GM23338 (cell line): ENCODE measurements at regions not wholly inside any gene's neighbourhood (a gene's known extent, or its start where the extent isn't known, plus 50 kb on each side); places are given as distances from the start of the nearest gene placed in this dataset.
A peak's percentile ranks its signal among the peaks of the same experiment; 100 is the strongest.

Experiments used
- ATAC-seq: fragments of 200-7000 bp; cut with Tn5 transposase; 3 replicates; pipeline ENCODE4 v1.9.1; 2020
- DNase-seq: peaks from one replicate; pipeline ENCODE4 v3.0.0-alpha.2; 2015; ENCODE audit warnings: low spot score
- H2AFZ ChIP-seq: fragments of 200-600 bp; sonication (generic); 2 replicates; pipeline ENCODE4 v1.8.0; 2016; ENCODE audit warnings: antibody characterized with exemption, mild to moderate bottlenecking, moderate library complexity
- H3F3A ChIP-seq: fragments of 200-600 bp; sonication (generic); replicated peaks from 2 replicates; pipeline ENCODE4 v1.8.0; 2017; ENCODE audit warnings: antibody characterized with exemption, mixed run types, low read depth
- H3K27ac ChIP-seq: fragments of 200-600 bp; sonication (generic); 2 replicates; pipeline ENCODE4 v1.6.1; 2016; ENCODE audit warnings: low read depth
- H3K27me3 ChIP-seq: fragments of 200-600 bp; sonication (generic); 2 replicates; pipeline ENCODE4 v1.8.0; 2016; ENCODE audit warnings: mild to moderate bottlenecking, mixed run types, moderate library complexity; ENCODE audit not compliant: insufficient read depth
- H3K36me3 ChIP-seq: fragments of 200-600 bp; sonication (generic); 2 replicates; pipeline ENCODE4 v1.8.0; 2016; ENCODE audit warnings: mild to moderate bottlenecking; ENCODE audit not compliant: insufficient read depth
- H3K4me1 ChIP-seq: fragments of 200-600 bp; sonication (generic); 2 replicates; pipeline ENCODE4 v1.8.0; 2016; ENCODE audit warnings: mild to moderate bottlenecking, moderate library complexity; ENCODE audit not compliant: insufficient read depth
- H3K4me2 ChIP-seq: fragments of 200-600 bp; sonication (generic); 2 replicates; pipeline ENCODE4 v1.7.1; 2017; ENCODE audit warnings: mixed run types
- H3K4me3 ChIP-seq: fragments of 200-600 bp; sonication (generic); 2 replicates; pipeline ENCODE4 v1.6.1; 2016; ENCODE audit warnings: mixed run types
- H3K79me2 ChIP-seq: fragments of 200-600 bp; sonication (generic); replicated peaks from 2 replicates; pipeline ENCODE4 v1.8.0; 2017; ENCODE audit warnings: mild to moderate bottlenecking; ENCODE audit not compliant: insufficient read depth
- H3K9me2 ChIP-seq: fragments of 200-600 bp; sonication (generic); 2 replicates; pipeline ENCODE4 v1.8.0; 2017; ENCODE audit not compliant: insufficient read depth
- H4K20me1 ChIP-seq: fragments of 200-600 bp; sonication (generic); replicated peaks from 2 replicates; pipeline ENCODE4 v1.8.0; 2017; ENCODE audit warnings: mild to moderate bottlenecking; ENCODE audit not compliant: insufficient read depth
- H3K27ac Mint-ChIP-seq: 2 replicates; pipeline ENCODE4 v1.8.0; 2020; ENCODE audit warnings: inconsistent platforms, mild to moderate bottlenecking, moderate library complexity, mixed read lengths
- H3K27me3 Mint-ChIP-seq: 3 replicates; pipeline ENCODE4 v1.8.0; 2022; ENCODE audit warnings: low read depth, mild to moderate bottlenecking, moderate library complexity, mixed read lengths, inconsistent platforms; ENCODE audit not compliant: insufficient read depth, poor library complexity
- H3K36me3 Mint-ChIP-seq: 3 replicates; pipeline ENCODE4 v1.8.0; 2021; ENCODE audit warnings: low read depth, mild to moderate bottlenecking, inconsistent platforms, moderate library complexity, mixed read lengths
- H3K4me1 Mint-ChIP-seq: 3 replicates; pipeline ENCODE4 v1.8.0; 2020; ENCODE audit warnings: mild to moderate bottlenecking, inconsistent platforms, mixed read lengths
- H3K4me3 Mint-ChIP-seq: 3 replicates; pipeline ENCODE4 v1.8.0; 2021; ENCODE audit warnings: moderate library complexity, mild to moderate bottlenecking, inconsistent platforms, mixed read lengths
- H3K9me3 Mint-ChIP-seq: 3 replicates; pipeline ENCODE4 v1.8.0; 2020; ENCODE audit warnings: moderate library complexity, mild to moderate bottlenecking, inconsistent platforms, mixed read lengths
- CREB1 ChIP-seq: fragments of 250-450 bp; sonication (Bioruptor Pico); IDR thresholded peaks from 2 replicates; pipeline ENCODE4 v1.5.0; 2020; ENCODE audit warnings: low read depth, mild to moderate bottlenecking, moderate library complexity
- ETS1 ChIP-seq: IDR thresholded peaks from 2 replicates; pipeline ENCODE4 v1.6.1; 2016; ENCODE audit warnings: antibody characterized with exemption
- EZH2 ChIP-seq: fragments of 200-600 bp; sonication (generic); IDR thresholded peaks from one replicate; pipeline ENCODE4 v1.8.0; 2017; ENCODE audit warnings: antibody characterized with exemption, mild to moderate bottlenecking, low read depth; ENCODE audit not compliant: unreplicated experiment
- EZH2phosphoT487 ChIP-seq: fragments of 200-600 bp; sonication (generic); IDR thresholded peaks from one replicate; pipeline ENCODE4 v1.8.1; 2018; ENCODE audit warnings: antibody characterized with exemption; ENCODE audit not compliant: unreplicated experiment
- JUNB ChIP-seq: IDR thresholded peaks from one replicate; pipeline ENCODE4 v1.6.1; 2016; ENCODE audit warnings: antibody characterized with exemption; ENCODE audit not compliant: unreplicated experiment
- NANOG ChIP-seq: IDR thresholded peaks from 2 replicates; pipeline ENCODE4 v1.6.1; 2016; ENCODE audit warnings: antibody characterized with exemption, borderline replicate concordance
- STAT1 ChIP-seq: IDR thresholded peaks from one replicate; pipeline ENCODE4 v1.6.1; 2016; ENCODE audit warnings: antibody characterized with exemption; ENCODE audit not compliant: unreplicated experiment
- ZNF114 ChIP-seq: fragments of 250-450 bp; sonication (Bioruptor Pico); IDR thresholded peaks from 2 replicates; pipeline ENCODE4 v1.5.0; 2020; ENCODE audit warnings: mild to moderate bottlenecking, moderate library complexity
- ZNF331 ChIP-seq: fragments of 250-450 bp; sonication (Bioruptor Pico); IDR thresholded peaks from 2 replicates; pipeline ENCODE4 v1.5.0; 2020; ENCODE audit warnings: low read depth, mild to moderate bottlenecking, moderate library complexity
- TF ChIP-seq, protein P1 (sequence below): IDR thresholded peaks from one replicate; pipeline ENCODE4 v1.6.1; 2018; ENCODE audit warnings: antibody characterized with exemption; ENCODE audit not compliant: unreplicated experiment
- TF ChIP-seq, protein P2 (sequence below), 2 experiments: fragments of 200-600 bp in 1 of 2; sonication (generic) in 1 of 2; conservative IDR thresholded peaks; 2 replicates each; pipeline versions ENCODE4 v1.5.1 to v1.6.1; 2016 to 2017; ENCODE audit warnings: antibody characterized with exemption in 2 of 2, low read depth in 2 of 2, mild to moderate bottlenecking in 2 of 2, moderate library complexity in 1 of 2

- Mint-ChIP-seq H3K4me3 (peak overlapping the region; percentile 70), H3K36me3 (no peaks in the 10 kb centered on the region; the same call in 2 of the 3 replicates), H3K27me3 (peaks cover 72% of the 10 kb centered on the region), H3K27ac (no peak overlapping the region), H3K4me1 (peaks cover 35% of the 10 kb centered on the region), H3K9me3 (no peaks in the 10 kb centered on the region; the same call in 1 of the 3 replicates)
- ATAC-seq (no peak), DNase-seq (peak; percentile 44)
- no peaks in the 10 kb centered on the region for H3K79me2 ChIP-seq
- H3K4me1 ChIP-seq: peaks cover 40% of the 10 kb centered on the region
- no peaks in the 10 kb centered on the region for H3K36me3 ChIP-seq
- H3K4me2 ChIP-seq: peak overlapping the region; percentile 93
- H2AFZ ChIP-seq: no peak overlapping the region
- no peaks in the 10 kb centered on the region for H3K9me2 ChIP-seq
- H4K20me1 ChIP-seq: 0 out of 2 replicates have a peak, but pooled peaks cover 3% of the 10 kb centered on the region
- no peak overlapping the region for H3K27ac ChIP-seq
- H3F3A ChIP-seq: 0 out of 2 replicates have a peak, but pooled peaks cover 3% of the 10 kb centered on the region
- H3K4me3 ChIP-seq: peak overlapping the region; percentile 68
- TF ChIP-seq EZH2 (peak; percentile 77), STAT1 (no peak)
- H3K27me3 ChIP-seq: peaks cover 89% of the 10 kb centered on the region
Measured at GRCh38 chr19:30224689-30225606, 147.2 kb upstream of the ZNF536 start.

DNA sequence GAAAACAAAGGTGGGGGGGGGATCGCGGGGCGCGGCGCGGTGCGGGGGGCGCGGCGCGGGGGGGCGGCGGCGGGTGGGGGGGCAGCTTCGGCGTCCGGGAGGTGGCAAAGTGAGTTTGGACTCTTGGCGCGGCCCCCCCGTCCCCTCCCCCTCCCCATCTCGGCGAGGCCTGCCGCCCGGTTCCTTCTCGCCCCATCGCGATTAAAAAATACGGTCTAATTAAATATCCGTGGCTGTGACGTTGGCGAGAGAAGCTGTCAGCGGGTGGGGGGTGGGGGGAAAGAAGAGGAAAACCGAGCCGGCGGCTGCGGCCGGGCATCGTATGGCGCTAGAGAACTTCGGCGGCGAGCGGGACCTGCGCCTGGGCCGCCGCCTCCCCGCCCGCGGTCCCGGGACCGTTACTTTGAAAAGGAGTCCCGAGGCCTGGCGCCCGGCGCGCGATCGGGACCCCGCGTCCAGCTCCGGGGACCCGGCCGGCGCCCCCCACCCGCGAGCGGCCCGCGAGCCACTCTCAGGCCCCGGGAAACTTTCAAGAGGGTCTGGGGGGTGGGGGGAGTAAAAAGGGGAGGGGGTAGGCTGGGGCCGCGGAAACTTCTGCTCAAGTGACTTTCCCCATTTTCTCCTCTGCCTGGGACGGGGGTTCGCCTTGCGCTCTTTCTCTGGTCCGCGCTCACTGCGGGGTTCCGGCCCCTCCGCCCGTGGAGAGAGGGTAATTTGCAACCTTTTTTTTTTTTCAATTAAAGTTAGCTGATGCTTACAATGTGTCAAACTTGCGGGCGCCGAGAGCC, 146.3 kb upstream of the ZNF536 start:
- peaks cover 43% of the 10 kb centered on the region for H3K4me1 Mint-ChIP-seq
- peak overlapping the region; percentile 93 for H3K4me2 ChIP-seq
- no peak overlapping the region for H3K27ac ChIP-seq
- H3K27me3 Mint-ChIP-seq: peaks cover 81% of the 10 kb centered on the region
- H3K9me2 ChIP-seq: no peaks in the 10 kb centered on the region
- no peaks in the 10 kb centered on the region; the same call in 2 of the 3 replicates for H3K36me3 Mint-ChIP-seq
- peak overlapping the region; percentile 73 for H3K4me3 ChIP-seq
- peaks cover 46% of the 10 kb centered on the region for H3K4me1 ChIP-seq
- H3K9me3 Mint-ChIP-seq: no peaks in the 10 kb centered on the region; the same call in 1 of the 3 replicates
- H3K36me3 ChIP-seq: no peaks in the 10 kb centered on the region
- H3K27me3 ChIP-seq: peaks cover 95% of the 10 kb centered on the region
- ATAC-seq: no peak
- no peak overlapping the region for H3K27ac Mint-ChIP-seq
- H3F3A ChIP-seq: 0 out of 2 replicates have a peak, but pooled peaks cover 3% of the 10 kb centered on the region
- H4K20me1 ChIP-seq: 0 out of 2 replicates have a peak, but pooled peaks cover 3% of the 10 kb centered on the region
- H3K79me2 ChIP-seq: no peaks in the 10 kb centered on the region
- peak; percentile 52 for DNase-seq
- H3K4me3 Mint-ChIP-seq: peak overlapping the region; percentile 75
- H2AFZ ChIP-seq: peak overlapping the region; percentile 88; the same call in 1 of the 2 replicates
- TF ChIP-seq EZH2 (no peak), STAT1 (no peak), JUNB (no peak), ZNF114 (CRISPR knock-in tag) (no peak), NANOG (no peak), CREB1 (CRISPR knock-in tag) (no peak), ZNF331 (CRISPR knock-in tag) (no peak), ETS1 (no peak), EZH2phosphoT487 (no peak)
- TF ChIP-seq, protein P1, sequence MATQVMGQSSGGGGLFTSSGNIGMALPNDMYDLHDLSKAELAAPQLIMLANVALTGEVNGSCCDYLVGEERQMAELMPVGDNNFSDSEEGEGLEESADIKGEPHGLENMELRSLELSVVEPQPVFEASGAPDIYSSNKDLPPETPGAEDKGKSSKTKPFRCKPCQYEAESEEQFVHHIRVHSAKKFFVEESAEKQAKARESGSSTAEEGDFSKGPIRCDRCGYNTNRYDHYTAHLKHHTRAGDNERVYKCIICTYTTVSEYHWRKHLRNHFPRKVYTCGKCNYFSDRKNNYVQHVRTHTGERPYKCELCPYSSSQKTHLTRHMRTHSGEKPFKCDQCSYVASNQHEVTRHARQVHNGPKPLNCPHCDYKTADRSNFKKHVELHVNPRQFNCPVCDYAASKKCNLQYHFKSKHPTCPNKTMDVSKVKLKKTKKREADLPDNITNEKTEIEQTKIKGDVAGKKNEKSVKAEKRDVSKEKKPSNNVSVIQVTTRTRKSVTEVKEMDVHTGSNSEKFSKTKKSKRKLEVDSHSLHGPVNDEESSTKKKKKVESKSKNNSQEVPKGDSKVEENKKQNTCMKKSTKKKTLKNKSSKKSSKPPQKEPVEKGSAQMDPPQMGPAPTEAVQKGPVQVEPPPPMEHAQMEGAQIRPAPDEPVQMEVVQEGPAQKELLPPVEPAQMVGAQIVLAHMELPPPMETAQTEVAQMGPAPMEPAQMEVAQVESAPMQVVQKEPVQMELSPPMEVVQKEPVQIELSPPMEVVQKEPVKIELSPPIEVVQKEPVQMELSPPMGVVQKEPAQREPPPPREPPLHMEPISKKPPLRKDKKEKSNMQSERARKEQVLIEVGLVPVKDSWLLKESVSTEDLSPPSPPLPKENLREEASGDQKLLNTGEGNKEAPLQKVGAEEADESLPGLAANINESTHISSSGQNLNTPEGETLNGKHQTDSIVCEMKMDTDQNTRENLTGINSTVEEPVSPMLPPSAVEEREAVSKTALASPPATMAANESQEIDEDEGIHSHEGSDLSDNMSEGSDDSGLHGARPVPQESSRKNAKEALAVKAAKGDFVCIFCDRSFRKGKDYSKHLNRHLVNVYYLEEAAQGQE: no peak
- TF ChIP-seq, protein P2, sequence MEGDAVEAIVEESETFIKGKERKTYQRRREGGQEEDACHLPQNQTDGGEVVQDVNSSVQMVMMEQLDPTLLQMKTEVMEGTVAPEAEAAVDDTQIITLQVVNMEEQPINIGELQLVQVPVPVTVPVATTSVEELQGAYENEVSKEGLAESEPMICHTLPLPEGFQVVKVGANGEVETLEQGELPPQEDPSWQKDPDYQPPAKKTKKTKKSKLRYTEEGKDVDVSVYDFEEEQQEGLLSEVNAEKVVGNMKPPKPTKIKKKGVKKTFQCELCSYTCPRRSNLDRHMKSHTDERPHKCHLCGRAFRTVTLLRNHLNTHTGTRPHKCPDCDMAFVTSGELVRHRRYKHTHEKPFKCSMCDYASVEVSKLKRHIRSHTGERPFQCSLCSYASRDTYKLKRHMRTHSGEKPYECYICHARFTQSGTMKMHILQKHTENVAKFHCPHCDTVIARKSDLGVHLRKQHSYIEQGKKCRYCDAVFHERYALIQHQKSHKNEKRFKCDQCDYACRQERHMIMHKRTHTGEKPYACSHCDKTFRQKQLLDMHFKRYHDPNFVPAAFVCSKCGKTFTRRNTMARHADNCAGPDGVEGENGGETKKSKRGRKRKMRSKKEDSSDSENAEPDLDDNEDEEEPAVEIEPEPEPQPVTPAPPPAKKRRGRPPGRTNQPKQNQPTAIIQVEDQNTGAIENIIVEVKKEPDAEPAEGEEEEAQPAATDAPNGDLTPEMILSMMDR (conservative IDR thresholded peaks at IDR 0.05; ENCODE audit: low read depth in 2 of 2): no peak
